ENCODE measurements at regions not wholly inside any gene's neighbourhood (a gene's known extent, or its start where the extent isn't known, plus 50 kb on each side); places are given as distances from the start of the nearest gene placed in this dataset.

DNA sequence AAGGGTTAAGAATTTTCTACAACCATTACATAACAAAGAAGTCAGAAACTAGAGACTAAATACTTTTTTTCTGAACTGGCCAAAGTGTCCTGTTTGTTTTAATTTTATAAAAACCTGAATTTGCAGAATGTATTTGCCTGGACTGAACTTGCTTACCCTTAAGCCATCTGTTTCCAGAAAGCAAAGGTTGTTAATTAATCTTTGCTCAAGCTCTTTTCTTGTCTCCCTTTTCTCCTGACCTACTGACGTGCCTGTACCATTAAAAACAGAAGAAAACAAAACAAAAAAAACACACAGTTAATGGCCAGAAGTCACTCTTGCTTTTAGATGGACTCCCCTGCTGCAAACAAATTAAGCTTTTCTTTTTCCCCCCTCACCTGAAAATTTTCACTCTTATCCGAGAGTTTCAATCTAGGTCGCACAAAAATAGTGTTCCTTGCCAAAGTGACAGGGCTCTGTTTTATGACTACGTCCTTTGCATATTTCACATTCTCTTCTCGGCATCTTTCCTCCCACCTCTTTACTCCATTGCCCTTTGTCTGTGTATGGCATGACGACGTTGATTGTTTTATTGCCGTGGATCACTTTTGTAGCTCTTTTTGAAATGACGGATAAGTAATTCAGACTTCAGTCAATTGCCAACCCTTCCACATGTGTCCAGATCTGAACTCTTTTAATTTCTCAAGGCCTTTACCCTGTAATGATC, 333.8 kb upstream of the GRIN3A start:
- H3K4me3 ChIP-seq (ENCODE audit: low read length) = no peak overlapping the region

DNA sequence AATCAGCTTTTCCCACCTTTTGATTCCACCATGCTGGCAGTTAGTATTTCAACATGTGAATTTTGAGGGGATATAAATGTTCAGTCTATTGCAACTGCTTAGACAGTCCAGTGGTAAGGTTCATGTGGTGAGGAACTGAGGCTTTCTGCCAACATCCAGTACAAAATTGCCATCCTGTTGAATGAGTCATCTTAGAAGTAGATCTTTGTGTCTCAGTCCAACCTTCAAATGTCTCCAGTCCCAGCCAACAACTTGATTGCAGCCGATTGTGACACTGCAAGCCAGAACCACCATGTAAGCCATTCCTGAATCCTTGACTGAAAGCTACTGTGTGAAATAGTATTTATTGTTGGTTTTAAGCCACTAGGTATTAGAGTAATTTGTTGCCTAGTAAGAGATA, 331.5 kb upstream of the GRIN3A start:
- no peak for DNase-seq (ENCODE audit: low read depth, low spot score)

More for the DNA sequence above, 333.8 kb upstream of the GRIN3A start:
- no peak for DNase-seq (ENCODE audit: low read depth, low spot score)

DNA sequence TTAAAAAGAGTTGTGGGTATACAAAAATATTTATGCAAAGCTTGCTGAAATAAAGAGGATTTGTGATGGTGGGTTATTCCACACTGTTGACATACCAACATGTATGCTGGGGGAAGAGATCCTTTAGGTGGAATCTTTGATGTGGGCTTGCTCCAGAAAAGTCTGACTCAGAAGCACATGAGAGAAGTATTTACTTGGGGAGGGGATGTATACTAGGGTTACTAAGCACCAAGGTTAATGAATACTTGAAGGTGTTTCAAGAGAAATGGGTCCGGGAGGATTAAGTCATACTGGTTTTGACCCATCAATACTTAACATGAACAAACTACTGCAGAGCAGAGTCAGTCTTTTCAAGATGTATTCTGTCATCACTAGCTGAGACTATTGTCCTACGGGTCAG, 316.4 kb upstream of the GRIN3A start:
- H3K4me3 ChIP-seq (ENCODE audit: low read length) = no peak overlapping the region
- DNase-seq (ENCODE audit: low read depth, low spot score) = no peak

More for the DNA sequence above, 331.5 kb upstream of the GRIN3A start:
- no peak overlapping the region for H3K4me3 ChIP-seq (ENCODE audit: low read length)

DNA sequence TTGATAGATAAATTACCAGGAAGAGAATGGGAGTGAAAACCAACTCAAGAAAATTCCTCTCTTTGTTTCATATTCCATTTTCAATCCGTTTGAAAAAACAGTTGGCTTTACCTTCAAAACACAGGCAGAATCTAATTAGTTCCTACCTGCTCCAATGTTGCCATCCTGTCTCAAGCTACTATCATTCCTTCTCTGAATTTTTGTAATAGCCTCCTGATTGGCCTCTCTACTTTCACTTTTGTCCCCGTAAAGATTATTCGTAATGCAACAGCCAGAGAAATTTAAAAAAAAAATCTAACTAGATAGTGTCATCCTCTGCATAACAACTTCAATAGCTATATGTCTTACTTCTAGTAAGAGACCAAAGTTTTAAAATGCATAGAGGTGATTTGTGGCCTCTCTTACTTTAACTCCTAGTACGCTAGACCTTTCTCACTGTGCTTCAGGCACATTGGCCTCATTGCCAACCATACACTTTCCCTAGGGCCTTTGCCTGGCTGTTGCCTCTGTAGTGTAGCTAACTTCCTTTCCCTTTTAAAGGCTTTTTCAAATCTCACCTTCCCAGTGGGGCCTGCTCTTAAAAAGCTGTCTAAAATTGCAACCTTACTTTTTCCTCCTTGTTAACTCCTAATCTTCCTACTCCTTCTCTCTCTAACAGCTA, 311.3 kb upstream of the GRIN3A start:
- DNase-seq (ENCODE audit: low read depth, low spot score) = no peak
- H3K4me3 ChIP-seq (ENCODE audit: low read length) = no peak overlapping the region

GRCh38 chr9:102047549-102047948, 309.1 kb upstream of the GRIN3A start:
- H3K4me3 ChIP-seq (ENCODE audit: low read length) = no peak overlapping the region
- DNase-seq (ENCODE audit: low read depth, low spot score) = no peak

DNA sequence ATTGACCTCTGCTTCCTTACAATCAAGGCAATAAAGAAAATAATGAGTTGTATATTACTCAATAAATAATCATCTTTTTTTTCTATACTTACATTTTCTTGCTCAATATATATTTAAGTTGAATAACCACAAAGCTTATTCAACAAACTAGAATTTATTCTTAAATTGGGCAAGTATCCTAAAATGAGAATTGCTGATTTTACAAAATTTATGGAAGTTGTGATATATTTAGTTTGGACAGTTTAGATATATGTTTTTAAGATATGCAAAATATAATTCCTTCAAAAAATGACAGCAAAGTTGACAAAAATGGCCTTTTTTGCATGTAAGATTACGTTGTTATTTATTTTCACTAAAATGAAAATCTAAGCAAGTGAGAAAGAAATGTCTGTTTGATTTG, 305.7 kb upstream of the GRIN3A start:
- DNase-seq (ENCODE audit: low read depth, low spot score) = no peak
- no peak overlapping the region for H3K4me3 ChIP-seq (ENCODE audit: low read length)

DNA sequence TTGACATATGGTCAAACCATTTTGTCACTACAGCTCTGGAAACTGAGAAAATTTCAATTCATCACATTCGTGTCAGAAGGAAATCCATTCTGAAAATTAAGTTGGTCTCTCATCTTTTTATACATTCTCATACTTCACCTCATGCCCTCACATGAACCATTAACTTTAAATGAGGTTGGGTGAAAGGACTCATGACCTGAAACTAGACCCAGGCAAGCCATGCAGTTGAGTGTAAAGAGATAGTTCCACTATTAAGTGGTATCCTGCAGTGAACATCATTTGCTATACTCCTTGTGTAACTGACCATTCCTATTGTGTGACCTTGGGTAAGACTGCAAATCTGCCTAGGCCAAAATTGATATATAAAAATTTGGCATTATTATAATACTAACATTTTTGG, 299.6 kb upstream of the GRIN3A start:
- DNase-seq (ENCODE audit: low read depth, low spot score) = no peak
- H3K4me3 ChIP-seq (ENCODE audit: low read length) = no peak overlapping the region

GRCh38 chr9:102035929-102036328, 297.5 kb upstream of the GRIN3A start:
- no peak for DNase-seq (ENCODE audit: low read depth, low spot score)
- no peak overlapping the region for H3K4me3 ChIP-seq (ENCODE audit: low read length)

DNA sequence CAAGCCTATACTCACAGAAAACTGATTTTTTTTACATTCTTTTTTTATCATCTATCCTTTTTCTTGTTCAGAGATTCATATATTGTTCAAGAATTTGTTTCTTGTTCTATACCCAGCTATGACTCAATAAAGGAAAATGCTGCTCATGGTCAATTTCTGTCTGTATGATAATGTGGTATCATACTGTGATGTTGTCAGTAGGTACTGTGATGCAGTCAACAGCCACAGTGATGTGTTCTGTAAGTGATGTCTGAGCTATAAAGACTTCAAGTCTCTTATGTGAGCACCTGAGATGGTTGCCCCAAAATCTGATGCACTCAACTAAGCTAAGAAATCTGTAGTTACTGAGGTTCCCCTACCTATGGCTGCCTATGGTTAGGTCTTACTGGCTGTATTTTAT, 294.2 kb upstream of the GRIN3A start:
- no peak overlapping the region for H3K4me3 ChIP-seq (ENCODE audit: low read length)
- DNase-seq (ENCODE audit: low read depth, low spot score) = no peak

DNA sequence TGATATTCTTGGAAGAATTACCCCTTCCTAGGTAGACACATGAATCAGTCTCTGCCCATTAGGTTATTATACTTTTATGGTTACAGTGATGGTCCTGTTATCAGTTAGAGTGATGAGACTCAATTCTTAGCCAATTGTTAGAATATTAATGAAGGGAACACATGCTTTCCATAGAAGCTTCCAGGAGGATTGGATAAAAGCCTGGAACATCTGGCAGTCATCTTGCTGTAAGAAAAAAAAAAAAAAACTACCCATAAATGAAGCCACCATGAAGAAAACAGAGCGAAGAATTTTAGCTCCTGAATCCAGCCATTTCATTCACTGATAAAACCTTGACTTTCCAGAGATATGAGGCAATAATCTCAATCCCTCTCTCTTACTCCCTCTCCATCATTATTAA, 262.5 kb upstream of the GRIN3A start:
- DNase-seq (ENCODE audit: low read depth, low spot score) = no peak
- no peak overlapping the region for H3K4me3 ChIP-seq (ENCODE audit: low read length)

DNA sequence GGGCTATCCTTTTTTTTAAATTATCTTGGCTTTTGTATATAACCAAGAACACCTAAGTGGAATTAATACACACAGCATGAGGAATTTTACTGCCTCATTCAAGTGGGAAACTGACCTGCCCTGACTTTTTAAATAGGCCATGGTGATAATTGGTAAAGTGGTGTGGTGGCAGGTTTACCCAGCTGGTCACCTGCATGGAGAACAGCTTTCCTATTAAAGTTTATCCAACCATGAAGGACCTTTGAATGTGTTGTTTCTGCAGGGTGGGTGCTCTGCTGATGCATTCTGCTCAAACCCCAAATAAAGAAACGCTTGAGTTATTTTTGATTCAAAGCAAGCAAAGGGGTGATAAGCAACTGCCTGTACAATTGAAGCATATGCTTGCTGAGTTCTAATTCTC, 261.0 kb upstream of the GRIN3A start:
- DNase-seq (ENCODE audit: low read depth, low spot score) = no peak
- no peak overlapping the region for H3K4me3 ChIP-seq (ENCODE audit: low read length)

GRCh38 chr9:101995231-101995630, 256.8 kb upstream of the GRIN3A start:
- no peak overlapping the region for H3K4me3 ChIP-seq (ENCODE audit: low read length)
- no peak for DNase-seq (ENCODE audit: low read depth, low spot score)

DNA sequence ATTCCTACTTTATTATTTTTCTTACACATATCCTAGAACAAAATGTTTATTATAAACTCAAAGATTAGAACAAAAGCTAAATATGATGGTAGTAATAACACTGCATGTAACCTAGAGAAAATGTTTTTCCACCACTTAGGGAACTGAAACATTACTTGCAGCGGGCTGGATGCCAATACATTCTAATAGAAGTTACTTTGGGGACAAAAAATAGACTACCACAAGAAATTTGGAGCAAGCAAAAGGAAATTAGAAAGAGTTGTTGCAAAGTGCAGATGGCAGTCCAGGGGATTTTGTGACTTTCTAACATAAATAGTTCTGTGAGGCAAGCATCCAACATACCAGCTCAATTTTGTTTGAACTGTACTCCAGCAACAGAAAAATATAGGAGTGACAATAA, 255.3 kb upstream of the GRIN3A start:
- DNase-seq (ENCODE audit: low read depth, low spot score) = no peak

GRCh38 chr9:101991926-101992325, 253.5 kb upstream of the GRIN3A start:
- H3K4me3 ChIP-seq (ENCODE audit: low read length) = no peak overlapping the region
- no peak for DNase-seq (ENCODE audit: low read depth, low spot score)

More for the DNA sequence above, 255.3 kb upstream of the GRIN3A start:
- H3K4me3 ChIP-seq (ENCODE audit: low read length) = no peak overlapping the region

GRCh38 chr9:101977614-101978210, 239.3 kb upstream of the GRIN3A start:
- peak; percentile 20 for DNase-seq (ENCODE audit: low read depth, low spot score)
- H3K4me3 ChIP-seq (ENCODE audit: low read length) = no peak overlapping the region

- H3K4me3 ChIP-seq (ENCODE audit: low read length) = no peak overlapping the region
- DNase-seq (ENCODE audit: low read depth, low spot score) = no peak
Measured at GRCh38 chr9:101970609-101971008, 232.2 kb upstream of the GRIN3A start.

DNA sequence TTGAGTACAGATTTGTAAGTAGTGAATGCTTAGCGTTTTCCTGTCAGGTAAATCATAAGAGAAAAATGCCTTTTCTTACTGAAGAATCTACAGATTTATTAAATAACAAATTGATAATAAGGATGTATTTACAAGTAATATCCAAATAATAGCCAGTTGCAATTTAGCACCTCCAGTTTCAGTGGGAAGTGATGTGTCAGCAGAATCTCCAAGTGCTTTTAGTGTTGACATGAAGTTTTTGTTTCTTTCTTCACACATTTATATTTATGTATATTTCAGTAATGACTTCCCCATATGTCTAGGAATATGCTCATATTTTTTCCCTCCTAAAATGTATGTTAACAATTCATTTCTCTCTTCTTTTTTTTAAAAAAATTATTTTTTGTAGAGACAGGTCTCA, 229.9 kb upstream of the GRIN3A start:
- no peak overlapping the region for H3K4me3 ChIP-seq (ENCODE audit: low read length)
- no peak for DNase-seq (ENCODE audit: low read depth, low spot score)

DNA sequence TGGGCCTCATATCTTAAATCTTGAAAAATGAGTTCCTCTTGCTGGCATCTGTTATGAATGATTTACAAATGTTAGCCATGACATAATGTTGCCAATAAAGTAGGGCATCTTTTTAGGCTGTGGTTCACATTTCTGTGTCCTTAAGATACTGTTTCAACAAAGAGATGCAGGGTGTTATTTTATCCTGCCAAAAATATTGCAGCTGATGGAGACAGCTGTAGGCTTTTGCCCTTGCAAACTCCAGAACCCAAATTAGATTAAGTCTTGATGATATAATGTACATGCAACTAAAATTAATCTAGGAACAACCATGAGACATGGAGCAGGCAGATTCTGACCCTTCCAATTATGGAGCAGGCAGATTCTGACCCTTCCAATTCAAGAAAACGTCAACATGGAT, 228.2 kb upstream of the GRIN3A start:
- no peak for DNase-seq (ENCODE audit: low read depth, low spot score)
- H3K4me3 ChIP-seq (ENCODE audit: low read length) = no peak overlapping the region

GRCh38 chr9:101957705-101958104, 219.3 kb upstream of the GRIN3A start:
- no peak for DNase-seq (ENCODE audit: low read depth, low spot score)
- no peak overlapping the region for H3K4me3 ChIP-seq (ENCODE audit: low read length)

DNA sequence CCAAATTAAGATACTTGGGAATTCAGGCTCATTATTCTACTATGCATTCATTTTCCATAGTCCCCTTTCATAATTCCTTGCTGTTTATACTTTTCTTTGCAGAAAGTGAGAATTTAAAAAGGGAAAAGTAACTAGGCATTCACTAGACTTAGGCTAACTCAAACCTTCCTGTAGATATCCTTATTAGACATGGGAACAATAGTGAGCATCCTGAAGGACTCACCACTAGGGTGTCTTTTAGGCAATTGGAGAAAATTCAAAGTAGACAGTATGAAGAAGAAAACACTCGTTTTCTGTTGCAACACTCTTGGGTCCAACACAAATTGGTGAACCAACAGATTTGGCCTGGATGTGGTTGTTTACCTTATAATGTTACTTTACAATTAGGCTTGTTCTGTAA, 213.2 kb upstream of the GRIN3A start:
- no peak for DNase-seq (ENCODE audit: low read depth, low spot score)
- no peak overlapping the region for H3K4me3 ChIP-seq (ENCODE audit: low read length)

DNA sequence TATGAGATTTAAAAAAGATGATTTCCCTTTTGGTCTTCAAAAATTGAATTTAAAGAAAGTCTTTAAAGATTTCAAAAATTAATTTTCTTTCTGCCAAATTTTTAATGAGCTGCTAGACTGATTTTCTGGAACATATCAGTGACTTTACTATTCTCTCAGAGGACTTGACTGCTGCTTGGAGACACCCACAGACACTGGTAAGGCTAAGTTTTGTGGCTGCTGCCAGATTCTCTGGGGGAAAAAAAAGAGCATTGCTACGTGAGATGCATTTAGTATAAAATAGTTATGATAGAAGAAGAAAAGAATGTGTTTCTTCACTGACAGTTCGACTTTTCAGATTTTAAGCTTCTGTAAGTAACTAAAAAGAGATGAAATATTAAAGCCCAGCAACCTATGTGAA, 193.3 kb upstream of the GRIN3A start:
- no peak for DNase-seq (ENCODE audit: low read depth, low spot score)
- no peak overlapping the region for H3K4me3 ChIP-seq (ENCODE audit: low read length)

Data from Jurkat, Clone E6-1 (cell line).